HUDEP-2 (cell line): ENCODE measurements at regions not wholly inside any gene's neighbourhood (a gene's known extent, or its start where the extent isn't known, plus 50 kb on each side); places are given as distances from the start of the nearest gene placed in this dataset.

Experiments
- DNase-seq, 76 experiments: peaks; one replicate each; lab custom pipeline; 2025; ENCODE audit not compliant: unreplicated experiment in 76 of 76; lab: John Stamatoyannopoulos, UW

GRCh38 chr1:239861985-239862384, 229.7 kb upstream of the FMN2 start:
- DNase-seq: no peak

GRCh38 chr1:239868058-239868832, 223.4 kb upstream of the FMN2 start:
- DNase-seq: no peak

GRCh38 chr1:239870194-239870593, 221.5 kb upstream of the FMN2 start:
- DNase-seq: no peak

- no peak for DNase-seq
These were observed 219.1 kb upstream of the FMN2 start for GRCh38 chr1:239872626-239873025.

- no peak for DNase-seq
These were observed 216.9 kb upstream of the FMN2 start for GRCh38 chr1:239874831-239875230.

- no peak for DNase-seq
These were observed 212.1 kb upstream of the FMN2 start for GRCh38 chr1:239879321-239880170.

- no peak for DNase-seq
These were observed 208.7 kb upstream of the FMN2 start for GRCh38 chr1:239882967-239883366.

- no peak for DNase-seq
These were observed 206.9 kb upstream of the FMN2 start for GRCh38 chr1:239884796-239885195.

GRCh38 chr1:239886266-239886665, 205.4 kb upstream of the FMN2 start:
- DNase-seq: no peak

- DNase-seq: no peak
These were observed 203.0 kb upstream of the FMN2 start for GRCh38 chr1:239888639-239889038.

GRCh38 chr1:239891621-239892358, 199.9 kb upstream of the FMN2 start:
- peak in 15 of 76 experiments; percentile 1 to 59 (median 12) for DNase-seq

- DNase-seq: no peak
These were observed 199.1 kb upstream of the FMN2 start for GRCh38 chr1:239892602-239893001.

- no peak for DNase-seq
These were observed 198.5 kb upstream of the FMN2 start for GRCh38 chr1:239893127-239893731.

- no peak for DNase-seq
These were observed 195.1 kb upstream of the FMN2 start for GRCh38 chr1:239896569-239896968.

- no peak for DNase-seq
These were observed 194.7 kb upstream of the FMN2 start for GRCh38 chr1:239896980-239897379.

GRCh38 chr1:239897458-239897857, 194.2 kb upstream of the FMN2 start:
- no peak for DNase-seq

GRCh38 chr1:239898062-239898730, 193.5 kb upstream of the FMN2 start:
- peak in 53 of 76 experiments; percentile 2 to 75 (median 34) for DNase-seq

GRCh38 chr1:239899747-239900146, 191.9 kb upstream of the FMN2 start:
- DNase-seq: no peak

GRCh38 chr1:239906394-239906793, 185.3 kb upstream of the FMN2 start:
- DNase-seq: no peak

- DNase-seq: no peak
These were observed 181.8 kb upstream of the FMN2 start for GRCh38 chr1:239909898-239910297.
